Keratinocyte (primary cell): ENCODE measurements at regions not wholly inside any gene's neighbourhood (a gene's known extent, or its start where the extent isn't known, plus 50 kb on each side); places are given as distances from the start of the nearest gene placed in this dataset.

Experiments used
- DNase-seq: peaks from one replicate; pipeline ENCODE4 v3.0.0-alpha.2; 2011; ENCODE audit warnings: low read depth, missing footprints, low spot score
- FAIRE-seq: peaks from 2 replicates; lab custom pipeline; 2011; peaks lifted over from hg19 to GRCh38; lab: Jason Lieb, UNC
- H2AFZ ChIP-seq: 2 replicates; pipeline ENCODE4 v1.6.0; 2012; ENCODE audit warnings: low read length, control low read depth, inconsistent platforms; ENCODE audit not compliant: control insufficient read depth
- H3K27ac ChIP-seq: 2 replicates; pipeline ENCODE4 v1.5.1; 2011; ENCODE audit warnings: low read length; ENCODE audit not compliant: control insufficient read depth, insufficient read depth
- H3K27me3 ChIP-seq: 3 replicates; pipeline ENCODE4 v1.6.0; 2011; ENCODE audit warnings: low read length; ENCODE audit not compliant: control insufficient read depth, insufficient read depth; ENCODE audit errors: extremely low read depth
- H3K36me3 ChIP-seq, 2 experiments: 2 replicates in 1 of 2; 3 replicates in 1 of 2; pipeline ENCODE4 v1.5.1; 2011; ENCODE audit warnings: low read length in 2 of 2, mild to moderate bottlenecking in 1 of 2; ENCODE audit not compliant: control insufficient read depth in 2 of 2, insufficient read depth in 2 of 2; ENCODE audit errors: extremely low read depth in 1 of 2
- H3K4me1 ChIP-seq: 3 replicates; pipeline ENCODE4 v1.5.1; 2011; ENCODE audit warnings: low read length; ENCODE audit not compliant: control insufficient read depth, insufficient read depth; ENCODE audit errors: extremely low read depth
- H3K4me2 ChIP-seq: 3 replicates; pipeline ENCODE4 v1.6.0; 2011; ENCODE audit warnings: low read depth, low read length; ENCODE audit not compliant: control insufficient read depth, insufficient read depth; ENCODE audit errors: extremely low read depth
- H3K4me3 ChIP-seq, 3 experiments: fragments of 200-600 bp in 1 of 3; sonication (generic) in 1 of 3; 2 replicates in 2 of 3; 3 replicates in 1 of 3; pipeline ENCODE4 v1.5.1; 2011 to 2016; ENCODE audit warnings: low read length in 3 of 3, mild to moderate bottlenecking in 3 of 3, control low read depth in 2 of 3, inconsistent platforms in 1 of 3, low read depth in 1 of 3, mixed read lengths in 1 of 3, mixed run types in 1 of 3, moderate library complexity in 1 of 3; ENCODE audit not compliant: control insufficient read depth in 2 of 3, insufficient read depth in 2 of 3; ENCODE audit errors: extremely low read depth in 1 of 3
- H3K79me2 ChIP-seq: 2 replicates; pipeline ENCODE4 v1.6.0; 2012; ENCODE audit warnings: low read length; ENCODE audit not compliant: control insufficient read depth, insufficient read depth
- H3K9ac ChIP-seq: 3 replicates; pipeline ENCODE4 v1.6.0; 2011; ENCODE audit warnings: low read length; ENCODE audit not compliant: control insufficient read depth, insufficient read depth; ENCODE audit errors: extremely low read depth
- H3K9me1 ChIP-seq: 3 replicates; pipeline ENCODE4 v1.6.0; 2011; ENCODE audit warnings: low read length; ENCODE audit not compliant: control insufficient read depth, insufficient read depth; ENCODE audit errors: extremely low read depth
- H3K9me3 ChIP-seq: 2 replicates; pipeline ENCODE4 v1.5.1; 2012; ENCODE audit warnings: low read depth, low read length; ENCODE audit not compliant: control insufficient read depth
- H4K20me1 ChIP-seq: 3 replicates; pipeline ENCODE4 v1.6.0; 2011; ENCODE audit warnings: low read length; ENCODE audit not compliant: control insufficient read depth, insufficient read depth; ENCODE audit errors: extremely low read depth
- EZH2 ChIP-seq: IDR thresholded peaks from one replicate; pipeline ENCODE4 v1.6.1; 2012; ENCODE audit warnings: inconsistent platforms, mild to moderate bottlenecking, low read length, moderate library complexity
- dilution Hi-C: fragments of 300-500 bp; cut with MboI; formaldehyde crosslinking; loops from one replicate; pipeline ENCODE4 v1.7.0; 2020; ENCODE audit warnings: low sequenced_read_pairs; ENCODE audit not compliant: extremely low pct_ligation_motif_present
- TF ChIP-seq, protein P1 (sequence below), 3 experiments: IDR thresholded peaks in 1 of 3; conservative IDR thresholded peaks in 1 of 3; optimal IDR thresholded peaks in 1 of 3; 2 replicates in 2 of 3; 3 replicates in 1 of 3; pipeline versions ENCODE3 to v1.5.1; 2011; ENCODE audit warnings: low read length in 3 of 3, mild to moderate bottlenecking in 3 of 3, moderate library complexity in 2 of 3, control low read depth in 1 of 3, inconsistent platforms in 1 of 3; ENCODE audit not compliant: insufficient read depth in 2 of 3; ENCODE audit errors: extremely low read depth in 1 of 3

DNA sequence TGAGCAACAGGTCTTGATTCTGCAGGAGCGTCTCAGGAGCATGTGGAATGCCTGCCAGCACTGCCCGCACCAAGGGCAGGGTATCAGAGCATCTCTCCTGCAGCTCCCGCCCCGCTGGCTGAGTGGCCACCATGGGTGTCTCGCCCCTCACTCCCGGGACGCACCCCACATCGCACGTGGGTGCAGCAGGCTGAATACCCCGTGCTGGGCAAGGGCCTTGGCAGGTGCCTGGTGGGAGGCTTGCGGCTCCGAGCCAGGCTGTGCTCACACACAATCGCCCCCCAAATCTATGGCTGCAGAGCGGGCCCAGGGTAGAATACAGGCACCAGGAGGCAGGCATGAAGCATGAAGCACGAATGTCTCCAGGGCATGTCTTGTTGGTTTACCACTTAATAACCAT, 103.9 kb upstream of the TMEM132D start:
- Histone ChIP-seq H3K9me3 (no peaks in the 10 kb centered on the region), H4K20me1 (no peaks in the 10 kb centered on the region), H3K4me1 (no peaks in the 10 kb centered on the region), H3K9ac (no peak overlapping the region), H2AFZ (no peak overlapping the region), H3K27ac (no peak overlapping the region), H3K79me2 (no peaks in the 10 kb centered on the region), H3K27me3 (no peaks in the 10 kb centered on the region), H3K9me1 (no peaks in the 10 kb centered on the region), H3K4me3 (no peak overlapping the region), H3K36me3 (no peaks in the 10 kb centered on the region), H3K4me2 (no peak overlapping the region)
- DNase-seq: no peak
- TF ChIP-seq EZH2: no peak
- TF ChIP-seq, protein P1, sequence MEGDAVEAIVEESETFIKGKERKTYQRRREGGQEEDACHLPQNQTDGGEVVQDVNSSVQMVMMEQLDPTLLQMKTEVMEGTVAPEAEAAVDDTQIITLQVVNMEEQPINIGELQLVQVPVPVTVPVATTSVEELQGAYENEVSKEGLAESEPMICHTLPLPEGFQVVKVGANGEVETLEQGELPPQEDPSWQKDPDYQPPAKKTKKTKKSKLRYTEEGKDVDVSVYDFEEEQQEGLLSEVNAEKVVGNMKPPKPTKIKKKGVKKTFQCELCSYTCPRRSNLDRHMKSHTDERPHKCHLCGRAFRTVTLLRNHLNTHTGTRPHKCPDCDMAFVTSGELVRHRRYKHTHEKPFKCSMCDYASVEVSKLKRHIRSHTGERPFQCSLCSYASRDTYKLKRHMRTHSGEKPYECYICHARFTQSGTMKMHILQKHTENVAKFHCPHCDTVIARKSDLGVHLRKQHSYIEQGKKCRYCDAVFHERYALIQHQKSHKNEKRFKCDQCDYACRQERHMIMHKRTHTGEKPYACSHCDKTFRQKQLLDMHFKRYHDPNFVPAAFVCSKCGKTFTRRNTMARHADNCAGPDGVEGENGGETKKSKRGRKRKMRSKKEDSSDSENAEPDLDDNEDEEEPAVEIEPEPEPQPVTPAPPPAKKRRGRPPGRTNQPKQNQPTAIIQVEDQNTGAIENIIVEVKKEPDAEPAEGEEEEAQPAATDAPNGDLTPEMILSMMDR (optimal IDR thresholded peaks at IDR 0.05 in 1 of 3, IDR thresholded peaks at IDR 0.05 in 1 of 3, conservative IDR thresholded peaks at IDR 0.05 in 1 of 3; ENCODE audit: extremely low read depth in 1 of 3, insufficient read depth in 2 of 3, low read length in 3 of 3): no peak
- dilution Hi-C loops: no loop called here
- no peak for FAIRE-seq

DNA sequence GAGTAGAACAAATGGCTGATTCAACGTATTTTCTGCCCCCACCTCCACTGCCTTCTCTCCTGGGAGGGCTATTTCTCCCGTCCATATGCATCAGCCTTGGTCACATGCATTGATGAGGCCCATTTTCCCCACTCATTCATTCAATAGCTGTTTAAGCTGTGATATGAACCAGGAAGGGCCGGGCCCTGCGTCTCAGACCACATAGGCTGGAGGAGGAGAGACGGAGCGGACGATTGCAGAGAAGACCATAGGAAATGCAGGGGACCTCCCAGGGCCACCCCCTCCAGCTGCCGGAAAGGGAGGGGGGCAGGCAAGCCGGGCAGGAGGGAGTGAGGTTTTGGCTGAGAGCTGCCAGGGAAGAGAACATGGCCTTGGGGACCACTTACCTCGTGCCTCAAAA, 104.4 kb upstream of the TMEM132D start:
- H3K27ac ChIP-seq: no peak overlapping the region
- FAIRE-seq (no peak), DNase-seq (no peak)
- H3K79me2 ChIP-seq: no peaks in the 10 kb centered on the region
- no peak overlapping the region for H3K9ac ChIP-seq
- no peak overlapping the region for H2AFZ ChIP-seq
- no peaks in the 10 kb centered on the region for H3K4me1 ChIP-seq
- H3K9me1 ChIP-seq: no peaks in the 10 kb centered on the region
- dilution Hi-C loops: no loop called here
- no peaks in the 10 kb centered on the region for H4K20me1 ChIP-seq
- H3K4me3 ChIP-seq: no peak overlapping the region
- H3K9me3 ChIP-seq: no peaks in the 10 kb centered on the region
- H3K4me2 ChIP-seq: no peak overlapping the region
- no peaks in the 10 kb centered on the region for H3K36me3 ChIP-seq
- no peaks in the 10 kb centered on the region for H3K27me3 ChIP-seq
- no peak for TF ChIP-seq EZH2
- TF ChIP-seq, protein P1 (optimal IDR thresholded peaks at IDR 0.05 in 1 of 3, IDR thresholded peaks at IDR 0.05 in 1 of 3, conservative IDR thresholded peaks at IDR 0.05 in 1 of 3; ENCODE audit: extremely low read depth in 1 of 3, insufficient read depth in 2 of 3, low read length in 3 of 3): no peak
